ENCODE measurements at regions not wholly inside any gene's neighbourhood (a gene's known extent, or its start where the extent isn't known, plus 50 kb on each side); places are given as distances from the start of the nearest gene placed in this dataset.
A peak's percentile ranks its signal among the peaks of the same experiment; 100 is the strongest.

DNA sequence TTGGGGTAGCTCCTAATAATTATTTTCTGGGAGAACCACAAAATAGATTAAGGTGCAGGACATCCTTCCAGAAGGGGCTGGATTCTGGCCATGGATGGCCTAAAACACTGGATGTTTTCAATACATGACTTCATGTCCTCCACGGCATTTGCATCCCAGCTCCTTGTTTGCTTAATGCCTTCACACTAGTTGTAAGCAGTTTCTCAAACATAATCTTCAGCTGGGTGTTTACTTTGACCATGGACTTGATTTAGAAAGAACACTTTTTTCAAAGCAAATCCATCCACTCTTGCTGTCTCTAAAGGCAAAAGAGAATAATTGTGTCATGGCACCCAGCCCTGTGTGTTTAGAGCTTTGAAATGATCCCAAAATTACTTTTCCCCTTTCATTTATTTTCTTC is 82.5 kb upstream of the GSX1 start:
- TF ChIP-seq, protein P1, sequence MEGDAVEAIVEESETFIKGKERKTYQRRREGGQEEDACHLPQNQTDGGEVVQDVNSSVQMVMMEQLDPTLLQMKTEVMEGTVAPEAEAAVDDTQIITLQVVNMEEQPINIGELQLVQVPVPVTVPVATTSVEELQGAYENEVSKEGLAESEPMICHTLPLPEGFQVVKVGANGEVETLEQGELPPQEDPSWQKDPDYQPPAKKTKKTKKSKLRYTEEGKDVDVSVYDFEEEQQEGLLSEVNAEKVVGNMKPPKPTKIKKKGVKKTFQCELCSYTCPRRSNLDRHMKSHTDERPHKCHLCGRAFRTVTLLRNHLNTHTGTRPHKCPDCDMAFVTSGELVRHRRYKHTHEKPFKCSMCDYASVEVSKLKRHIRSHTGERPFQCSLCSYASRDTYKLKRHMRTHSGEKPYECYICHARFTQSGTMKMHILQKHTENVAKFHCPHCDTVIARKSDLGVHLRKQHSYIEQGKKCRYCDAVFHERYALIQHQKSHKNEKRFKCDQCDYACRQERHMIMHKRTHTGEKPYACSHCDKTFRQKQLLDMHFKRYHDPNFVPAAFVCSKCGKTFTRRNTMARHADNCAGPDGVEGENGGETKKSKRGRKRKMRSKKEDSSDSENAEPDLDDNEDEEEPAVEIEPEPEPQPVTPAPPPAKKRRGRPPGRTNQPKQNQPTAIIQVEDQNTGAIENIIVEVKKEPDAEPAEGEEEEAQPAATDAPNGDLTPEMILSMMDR (IDR thresholded peaks at IDR 0.05): no peak
- H3K36me3 ChIP-seq: no peaks in the 10 kb centered on the region

DNA sequence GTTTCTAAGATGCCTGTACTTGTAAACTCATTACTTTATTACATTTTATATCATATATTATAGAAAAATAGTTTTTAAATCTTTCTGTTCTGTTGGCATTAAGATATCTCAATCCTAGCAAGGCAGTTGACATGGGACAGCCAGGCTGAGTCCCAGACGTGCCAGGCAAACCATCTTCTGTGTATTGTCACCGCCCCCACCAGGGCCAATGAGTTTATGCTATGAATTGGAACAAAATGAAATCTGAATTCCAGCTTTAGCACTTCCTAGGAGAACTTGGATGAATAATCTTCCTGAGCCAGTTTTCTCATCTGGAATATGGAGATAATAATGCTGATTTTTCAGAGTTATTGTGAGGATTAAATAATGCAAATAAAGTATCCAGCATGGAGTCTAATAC is 79.9 kb upstream of the GSX1 start:
- Histone ChIP-seq H3K36me3 (no peaks in the 10 kb centered on the region), H3K9me3 (no peaks in the 10 kb centered on the region), H3K4me1 (ENCODE audit: control insufficient read depth in 1 of 2, low read depth in 2 of 2) (no peaks in the 10 kb centered on the region), H3K27me3 (replicated peaks; ENCODE audit: insufficient read depth) (no peaks in the 10 kb centered on the region), H3K4me3 (no peak overlapping the region), H3K27ac (no peak overlapping the region)
- ATAC-seq (ENCODE audit: insufficient number of reproducible peaks, low FRiP score, low read depth) (no peak), DNase-seq (ENCODE audit: low spot score) (no peak)
- TF ChIP-seq, protein P1 (IDR thresholded peaks at IDR 0.05): peak; percentile 20

More for the DNA sequence above, 82.5 kb upstream of the GSX1 start:
- no peak for ATAC-seq (ENCODE audit: insufficient number of reproducible peaks, low FRiP score, low read depth)
- no peak for DNase-seq (ENCODE audit: low spot score)
- H3K27ac ChIP-seq: no peak overlapping the region
- H3K4me1 ChIP-seq (ENCODE audit: control insufficient read depth in 1 of 2, low read depth in 2 of 2): no peaks in the 10 kb centered on the region
- no peaks in the 10 kb centered on the region for H3K27me3 ChIP-seq (replicated peaks; ENCODE audit: insufficient read depth)
- H3K9me3 ChIP-seq: peaks cover 3% of the 10 kb centered on the region
- H3K4me3 ChIP-seq: no peak overlapping the region

DNA sequence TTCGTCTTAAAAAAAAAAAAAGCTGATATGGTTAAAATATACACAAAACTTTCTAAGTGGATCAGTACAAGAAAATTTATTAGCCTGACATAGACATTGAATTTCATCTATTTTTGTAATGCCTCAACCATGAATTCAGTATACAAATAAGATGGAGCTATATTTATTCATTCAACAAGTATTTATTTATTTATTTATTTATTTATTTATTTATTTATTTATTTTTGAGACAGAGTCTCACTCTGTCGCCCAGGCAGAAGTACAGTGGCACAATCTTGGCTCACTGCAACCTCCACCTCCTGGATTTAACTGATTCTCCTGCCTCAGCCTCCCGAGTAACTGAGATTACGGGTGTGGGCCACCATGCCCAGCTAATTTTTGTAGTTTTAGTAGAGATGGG is 78.5 kb upstream of the GSX1 start:
- H3K4me3 ChIP-seq: no peak overlapping the region
- no peak overlapping the region for H3K27ac ChIP-seq
- no peak for ATAC-seq (ENCODE audit: insufficient number of reproducible peaks, low FRiP score, low read depth)
- no peaks in the 10 kb centered on the region for H3K9me3 ChIP-seq
- H3K36me3 ChIP-seq: no peaks in the 10 kb centered on the region
- no peaks in the 10 kb centered on the region for H3K27me3 ChIP-seq (replicated peaks; ENCODE audit: insufficient read depth)
- H3K4me1 ChIP-seq (ENCODE audit: control insufficient read depth in 1 of 2, low read depth in 2 of 2): no peaks in the 10 kb centered on the region
- DNase-seq (ENCODE audit: low spot score): no peak
- TF ChIP-seq, protein P1 (IDR thresholded peaks at IDR 0.05): no peak

DNA sequence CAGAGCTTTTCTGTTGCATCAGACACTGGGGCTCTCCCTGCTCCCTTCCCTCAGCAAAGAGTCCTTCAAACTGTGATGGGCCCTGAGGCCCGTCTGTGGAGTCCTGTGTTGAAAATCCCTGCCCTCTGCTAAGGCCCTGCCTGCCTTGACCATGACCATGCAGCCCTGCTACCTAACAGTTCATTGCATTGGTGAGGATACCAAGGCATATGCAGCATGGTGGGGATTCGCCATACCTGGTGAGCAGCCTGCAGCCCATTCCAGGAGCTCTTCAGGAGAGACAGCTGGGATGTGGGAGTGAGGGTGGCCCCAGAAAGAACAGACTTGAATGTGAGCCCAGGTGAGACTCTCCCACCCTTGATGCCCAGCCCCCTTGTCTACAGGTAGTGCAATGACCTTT is 70.6 kb upstream of the GSX1 start:
- Histone ChIP-seq H3K27ac (no peak overlapping the region), H3K27me3 (replicated peaks; ENCODE audit: insufficient read depth) (no peaks in the 10 kb centered on the region), H3K36me3 (no peaks in the 10 kb centered on the region), H3K4me1 (ENCODE audit: control insufficient read depth in 1 of 2, low read depth in 2 of 2) (no peaks in the 10 kb centered on the region), H3K9me3 (no peaks in the 10 kb centered on the region), H3K4me3 (no peak overlapping the region)
- TF ChIP-seq, protein P1 (IDR thresholded peaks at IDR 0.05): no peak
- DNase-seq (ENCODE audit: low spot score): no peak
- no peak for ATAC-seq (ENCODE audit: insufficient number of reproducible peaks, low FRiP score, low read depth)

DNA sequence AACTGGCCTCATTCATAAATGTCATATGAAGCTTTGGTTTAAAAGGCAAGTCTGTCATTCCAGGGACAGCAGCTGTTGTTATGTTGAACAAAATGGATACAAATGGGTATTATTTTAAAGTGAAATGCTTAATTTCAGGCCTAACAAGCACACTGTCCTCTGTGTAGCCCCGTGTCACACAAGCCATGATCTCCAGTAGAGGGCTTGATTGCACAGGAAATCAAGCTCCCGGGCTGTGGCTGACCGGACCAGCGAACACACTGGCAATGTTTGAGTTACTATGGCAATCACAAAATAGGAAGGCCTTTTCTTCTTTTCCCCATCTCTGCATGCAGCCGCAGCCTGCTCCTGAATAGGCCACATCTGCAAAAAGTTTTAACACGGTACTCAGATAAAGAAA is 64.0 kb upstream of the GSX1 start:
- DNase-seq (ENCODE audit: low spot score) (no peak), ATAC-seq (ENCODE audit: insufficient number of reproducible peaks, low FRiP score, low read depth) (no peak)
- H3K36me3 ChIP-seq: no peaks in the 10 kb centered on the region
- no peaks in the 10 kb centered on the region for H3K4me1 ChIP-seq (ENCODE audit: control insufficient read depth in 1 of 2, low read depth in 2 of 2)
- H3K9me3 ChIP-seq: no peaks in the 10 kb centered on the region
- no peak overlapping the region for H3K27ac ChIP-seq
- TF ChIP-seq, protein P1 (IDR thresholded peaks at IDR 0.05): no peak
- no peaks in the 10 kb centered on the region for H3K27me3 ChIP-seq (replicated peaks; ENCODE audit: insufficient read depth)
- H3K4me3 ChIP-seq: no peak overlapping the region

Data from thoracic aorta (tissue), 2 donors.